Bone marrow (tissue), 2 donors: ENCODE measurements at regions not wholly inside any gene's neighbourhood (a gene's known extent, or its start where the extent isn't known, plus 50 kb on each side); places are given as distances from the start of the nearest gene placed in this dataset.
"Not testable (repeated sequence)": the region's sequence is repeated elsewhere in the genome, so short reads cannot be mapped to it uniquely, and the experiment has no call there.

Source experiments
- DNase-seq, 2 donors: peaks; one replicate each; lab custom pipeline; 2025; lab: John Stamatoyannopoulos, UW

GRCh38 chr6:9020001-9020400 is 584.7 kb upstream of the SLC35B3 start:
- DNase-seq = no peak

- DNase-seq = no peak
Observed at GRCh38 chr6:9009931-9010330, 574.6 kb upstream of the SLC35B3 start.

GRCh38 chr6:9007027-9007426 is 571.7 kb upstream of the SLC35B3 start:
- DNase-seq = no peak

GRCh38 chr6:9002833-9003232 is 567.5 kb upstream of the SLC35B3 start:
- DNase-seq = no peak

GRCh38 chr6:8995156-8995555 is 559.8 kb upstream of the SLC35B3 start:
- DNase-seq = no peak

GRCh38 chr6:8993111-8993510 is 557.8 kb upstream of the SLC35B3 start:
- DNase-seq = no peak

GRCh38 chr6:8991844-8992243 is 556.5 kb upstream of the SLC35B3 start:
- DNase-seq = no peak

- DNase-seq = no peak
Observed at GRCh38 chr6:8990075-8990474, 554.7 kb upstream of the SLC35B3 start.

- peak in 1 of 2 donors; percentile 9 for DNase-seq
Observed at GRCh38 chr6:8983202-8983688, 547.9 kb upstream of the SLC35B3 start.

GRCh38 chr6:8982668-8983067 is 547.3 kb upstream of the SLC35B3 start:
- DNase-seq = no peak

- DNase-seq = no peak
Observed at GRCh38 chr6:8973395-8973794, 538.0 kb upstream of the SLC35B3 start.

- no peak for DNase-seq
Observed at GRCh38 chr6:8969747-8970146, 534.4 kb upstream of the SLC35B3 start.

GRCh38 chr6:8958894-8959511 is 523.7 kb upstream of the SLC35B3 start:
- no peak for DNase-seq

- DNase-seq = no peak
Observed at GRCh38 chr6:8953310-8953709, 518.0 kb upstream of the SLC35B3 start.

- DNase-seq = no peak
Observed at GRCh38 chr6:8948733-8949132, 513.4 kb upstream of the SLC35B3 start.

GRCh38 chr6:8947900-8948299 is 512.6 kb upstream of the SLC35B3 start:
- no peak for DNase-seq

- DNase-seq = no peak
Observed at GRCh38 chr6:8944548-8944947, 509.2 kb upstream of the SLC35B3 start.

- no peak for DNase-seq
Observed at GRCh38 chr6:8943073-8943472, 507.7 kb upstream of the SLC35B3 start.

- DNase-seq = no peak
Observed at GRCh38 chr6:8941577-8941976, 506.2 kb upstream of the SLC35B3 start.

GRCh38 chr6:8940356-8940755 is 505.0 kb upstream of the SLC35B3 start:
- DNase-seq = no peak

GRCh38 chr6:8939615-8940014 is 504.3 kb upstream of the SLC35B3 start:
- DNase-seq = no peak

GRCh38 chr6:8934318-8934717 is 499.0 kb upstream of the SLC35B3 start:
- DNase-seq = no peak

- DNase-seq = no peak
Observed at GRCh38 chr6:8930009-8930408, 494.7 kb upstream of the SLC35B3 start.

- not testable (repeated sequence) for DNase-seq
Observed at GRCh38 chr6:8920244-8920643, 484.9 kb upstream of the SLC35B3 start.
